ENCODE measurements at regions not wholly inside any gene's neighbourhood (a gene's known extent, or its start where the extent isn't known, plus 50 kb on each side); places are given as distances from the start of the nearest gene placed in this dataset.

GRCh38 chr5:20420991-20421595 is 433.1 kb upstream of the CDH18 start:
- H3K36me3 ChIP-seq (ENCODE audit: control insufficient read depth in 2 of 2, insufficient read depth in 2 of 2, low read length in 2 of 2), result no peaks in the 10 kb centered on the region
- no peaks in the 10 kb centered on the region for H3K27me3 ChIP-seq (ENCODE audit: control insufficient read depth in 1 of 2, insufficient read depth in 2 of 2, low read length in 2 of 2)
- H3K4me1 ChIP-seq (ENCODE audit: control insufficient read depth, insufficient read depth, low read length), result no peaks in the 10 kb centered on the region
- H3K9ac ChIP-seq (ENCODE audit: low read length in 2 of 2), result no peak overlapping the region
- no peak overlapping the region for H3K27ac ChIP-seq (ENCODE audit: low read length)
- H3K4me3 ChIP-seq (ENCODE audit: low read length in 2 of 2), result no peak overlapping the region
- H3K9me3 ChIP-seq (ENCODE audit: control insufficient read depth in 2 of 2, low read length in 2 of 2), result no peaks in the 10 kb centered on the region

All from stomach smooth muscle (tissue), 2 donors.